Neural cell (in vitro differentiated cells): ENCODE measurements at regions not wholly inside any gene's neighbourhood (a gene's known extent, or its start where the extent isn't known, plus 50 kb on each side); places are given as distances from the start of the nearest gene placed in this dataset.

Experiments
- H2AFZ ChIP-seq: fragments of 200-600, 300-800 bp; sonication (generic), shearing (Covaris generic); 2 replicates; pipeline ENCODE4 v1.6.0; 2014; ENCODE audit warnings: low read depth, mild to moderate bottlenecking, antibody characterized with exemption, low read length, moderate library complexity
- H3F3A ChIP-seq: fragments of 200-600 bp; shearing (Covaris generic); 2 replicates; pipeline ENCODE4 v1.6.1; 2016; ENCODE audit warnings: mild to moderate bottlenecking, moderate library complexity, mixed read lengths, antibody characterized with exemption, low read length; ENCODE audit not compliant: insufficient read depth, poor library complexity, severe bottlenecking
- H3K27ac ChIP-seq: fragments of 200-600, 300-800 bp; sonication (generic), shearing (Covaris generic); 2 replicates; pipeline ENCODE4 v1.5.1; 2014; ENCODE audit warnings: mild to moderate bottlenecking, low read length, moderate library complexity
- H3K27me3 ChIP-seq: fragments of 300-800, 200-600 bp; sonication (generic), shearing (Covaris generic); 2 replicates; pipeline ENCODE4 v1.6.0; 2014; ENCODE audit warnings: mild to moderate bottlenecking, low read depth, low read length, moderate library complexity; ENCODE audit not compliant: insufficient read depth
- H3K36me3 ChIP-seq: fragments of 300-800, 200-600 bp; sonication (generic), shearing (Covaris generic); 2 replicates; pipeline ENCODE4 v1.5.1; 2014; ENCODE audit warnings: mild to moderate bottlenecking, antibody characterized with exemption, low read length, moderate library complexity; ENCODE audit not compliant: insufficient read depth
- H3K4me2 ChIP-seq: fragments of 300-800, 200-600 bp; sonication (generic), shearing (Covaris generic); 2 replicates; pipeline ENCODE4 v1.6.0; 2014; ENCODE audit warnings: mild to moderate bottlenecking, low read length
- H3K4me3 ChIP-seq: fragments of 300-800, 200-600 bp; sonication (generic), shearing (Covaris generic); 2 replicates; pipeline ENCODE4 v1.5.1; 2014; ENCODE audit warnings: mild to moderate bottlenecking, low read length, moderate library complexity
- H3K79me2 ChIP-seq: fragments of 200-600 bp; shearing (Covaris generic); replicated peaks from 2 replicates; pipeline ENCODE4 v1.6.0; 2014; ENCODE audit warnings: mild to moderate bottlenecking, low read length, moderate library complexity; ENCODE audit not compliant: insufficient read depth
- H3K9ac ChIP-seq: fragments of 300-800, 200-600 bp; sonication (generic), shearing (Covaris generic); 2 replicates; pipeline ENCODE4 v1.6.1; 2016; ENCODE audit warnings: mild to moderate bottlenecking, low read length, mixed read lengths
- H3K9me2 ChIP-seq: fragments of 200-600 bp; shearing (Covaris generic); 2 replicates; pipeline ENCODE4 v1.6.1; 2016; ENCODE audit warnings: mild to moderate bottlenecking, low read length, mixed read lengths; ENCODE audit not compliant: insufficient read depth
- H3K9me3 ChIP-seq: fragments of 200-600, 300-800 bp; sonication (generic), shearing (Covaris generic); 2 replicates; pipeline ENCODE4 v1.6.1; 2016; ENCODE audit warnings: mild to moderate bottlenecking, mixed run types, low read length, moderate library complexity, mixed read lengths
- H4K20me1 ChIP-seq: fragments of 200-600 bp; shearing (Covaris generic); 2 replicates; pipeline ENCODE4 v1.6.1; 2016; ENCODE audit warnings: mild to moderate bottlenecking, mixed run types; ENCODE audit not compliant: insufficient read depth
- EP300 ChIP-seq: fragments of 450-650 bp; conservative IDR thresholded peaks from 2 replicates; pipeline ENCODE4 v1.6.1; 2014; ENCODE audit warnings: antibody characterized with exemption, mild to moderate bottlenecking, moderate library complexity; ENCODE audit not compliant: poor library complexity, severe bottlenecking
- EZH2 ChIP-seq: fragments of 200-600, 300-800 bp; shearing (Covaris generic), sonication (generic); IDR thresholded peaks from 2 replicates; pipeline ENCODE4 v1.6.1; 2014; ENCODE audit warnings: antibody characterized with exemption, low read length, borderline replicate concordance, mild to moderate bottlenecking; ENCODE audit not compliant: insufficient read depth, poor library complexity, severe bottlenecking
- MXI1 ChIP-seq: fragments of 450-650 bp; conservative IDR thresholded peaks from 2 replicates; pipeline ENCODE4 v1.6.1; 2014; ENCODE audit warnings: antibody characterized with exemption, mild to moderate bottlenecking; ENCODE audit not compliant: poor library complexity, severe bottlenecking
- POLR2AphosphoS5 ChIP-seq: IDR thresholded peaks from 2 replicates; pipeline ENCODE4 v1.6.1; 2012
- RAD21 ChIP-seq: fragments of 450-650 bp; conservative IDR thresholded peaks from 2 replicates; pipeline ENCODE4 v1.6.1; 2014; ENCODE audit warnings: antibody characterized with exemption, mild to moderate bottlenecking, moderate library complexity
- SMC3 ChIP-seq: fragments of 450-650 bp; conservative IDR thresholded peaks from 2 replicates; pipeline ENCODE4 v1.6.1; 2014; ENCODE audit warnings: antibody characterized with exemption, mild to moderate bottlenecking, moderate library complexity; ENCODE audit not compliant: poor library complexity
- TAF1 ChIP-seq: IDR thresholded peaks from 2 replicates; pipeline ENCODE4 v1.6.1; 2012; ENCODE audit warnings: low read depth
- TF ChIP-seq, protein P1 (sequence below): fragments of 450-650 bp; IDR thresholded peaks from 2 replicates; pipeline ENCODE4 v1.5.1; 2014; ENCODE audit warnings: antibody characterized with exemption, mild to moderate bottlenecking, moderate library complexity; ENCODE audit not compliant: poor library complexity, severe bottlenecking
- TF ChIP-seq, protein P2 (sequence below): IDR thresholded peaks from 2 replicates; pipeline ENCODE4 v1.6.1; 2012; ENCODE audit warnings: borderline replicate concordance

DNA sequence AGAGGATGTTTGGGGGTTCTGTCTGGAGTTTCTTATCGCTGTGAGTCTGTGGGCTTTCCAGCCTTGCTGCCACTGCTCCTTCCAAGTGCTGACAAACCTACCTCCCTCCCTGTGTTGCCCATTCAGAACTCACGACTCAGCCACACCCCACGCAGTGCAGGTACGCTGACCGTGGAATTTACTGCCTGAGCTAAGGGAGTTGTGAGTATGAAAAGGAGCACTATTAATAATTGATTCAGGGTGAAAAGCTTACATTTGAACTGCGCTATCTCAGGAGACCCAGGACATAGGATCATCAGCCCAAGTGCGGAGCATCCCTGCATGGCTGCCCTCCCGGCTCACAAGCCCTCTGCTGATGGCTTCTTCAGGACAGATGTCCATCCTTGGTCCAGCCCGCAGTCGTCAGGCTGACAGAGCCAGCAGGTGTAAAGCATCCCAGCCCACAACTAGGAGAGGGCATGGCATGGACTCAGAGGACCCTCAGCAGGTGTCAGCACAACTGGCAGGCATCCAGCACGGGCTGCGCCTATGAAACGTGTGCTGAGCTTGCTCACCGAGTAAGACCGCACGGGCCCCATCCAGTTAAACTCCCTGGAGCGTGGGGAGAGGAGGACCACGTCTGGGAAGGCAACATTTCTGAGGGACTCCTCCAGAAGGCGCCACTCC lies 244.0 kb downstream of the COL4A1 start:
- Histone ChIP-seq H3F3A (no peaks in the 10 kb centered on the region), H3K9me2 (no peaks in the 10 kb centered on the region), H3K9me3 (no peaks in the 10 kb centered on the region), H3K4me3 (no peak overlapping the region), H4K20me1 (no peaks in the 10 kb centered on the region), H3K79me2 (no peaks in the 10 kb centered on the region), H3K27ac (no peak overlapping the region), H3K27me3 (no peaks in the 10 kb centered on the region), H3K9ac (no peak overlapping the region), H3K4me2 (no peak overlapping the region), H3K36me3 (no peaks in the 10 kb centered on the region), H2AFZ (no peak overlapping the region)
- TF ChIP-seq, protein P1, sequence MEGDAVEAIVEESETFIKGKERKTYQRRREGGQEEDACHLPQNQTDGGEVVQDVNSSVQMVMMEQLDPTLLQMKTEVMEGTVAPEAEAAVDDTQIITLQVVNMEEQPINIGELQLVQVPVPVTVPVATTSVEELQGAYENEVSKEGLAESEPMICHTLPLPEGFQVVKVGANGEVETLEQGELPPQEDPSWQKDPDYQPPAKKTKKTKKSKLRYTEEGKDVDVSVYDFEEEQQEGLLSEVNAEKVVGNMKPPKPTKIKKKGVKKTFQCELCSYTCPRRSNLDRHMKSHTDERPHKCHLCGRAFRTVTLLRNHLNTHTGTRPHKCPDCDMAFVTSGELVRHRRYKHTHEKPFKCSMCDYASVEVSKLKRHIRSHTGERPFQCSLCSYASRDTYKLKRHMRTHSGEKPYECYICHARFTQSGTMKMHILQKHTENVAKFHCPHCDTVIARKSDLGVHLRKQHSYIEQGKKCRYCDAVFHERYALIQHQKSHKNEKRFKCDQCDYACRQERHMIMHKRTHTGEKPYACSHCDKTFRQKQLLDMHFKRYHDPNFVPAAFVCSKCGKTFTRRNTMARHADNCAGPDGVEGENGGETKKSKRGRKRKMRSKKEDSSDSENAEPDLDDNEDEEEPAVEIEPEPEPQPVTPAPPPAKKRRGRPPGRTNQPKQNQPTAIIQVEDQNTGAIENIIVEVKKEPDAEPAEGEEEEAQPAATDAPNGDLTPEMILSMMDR = no peak
- TF ChIP-seq TAF1 (no peak), MXI1 (no peak), EP300 (no peak), RAD21 (no peak), EZH2 (no peak), SMC3 (no peak), POLR2AphosphoS5 (no peak)
- TF ChIP-seq, protein P2, sequence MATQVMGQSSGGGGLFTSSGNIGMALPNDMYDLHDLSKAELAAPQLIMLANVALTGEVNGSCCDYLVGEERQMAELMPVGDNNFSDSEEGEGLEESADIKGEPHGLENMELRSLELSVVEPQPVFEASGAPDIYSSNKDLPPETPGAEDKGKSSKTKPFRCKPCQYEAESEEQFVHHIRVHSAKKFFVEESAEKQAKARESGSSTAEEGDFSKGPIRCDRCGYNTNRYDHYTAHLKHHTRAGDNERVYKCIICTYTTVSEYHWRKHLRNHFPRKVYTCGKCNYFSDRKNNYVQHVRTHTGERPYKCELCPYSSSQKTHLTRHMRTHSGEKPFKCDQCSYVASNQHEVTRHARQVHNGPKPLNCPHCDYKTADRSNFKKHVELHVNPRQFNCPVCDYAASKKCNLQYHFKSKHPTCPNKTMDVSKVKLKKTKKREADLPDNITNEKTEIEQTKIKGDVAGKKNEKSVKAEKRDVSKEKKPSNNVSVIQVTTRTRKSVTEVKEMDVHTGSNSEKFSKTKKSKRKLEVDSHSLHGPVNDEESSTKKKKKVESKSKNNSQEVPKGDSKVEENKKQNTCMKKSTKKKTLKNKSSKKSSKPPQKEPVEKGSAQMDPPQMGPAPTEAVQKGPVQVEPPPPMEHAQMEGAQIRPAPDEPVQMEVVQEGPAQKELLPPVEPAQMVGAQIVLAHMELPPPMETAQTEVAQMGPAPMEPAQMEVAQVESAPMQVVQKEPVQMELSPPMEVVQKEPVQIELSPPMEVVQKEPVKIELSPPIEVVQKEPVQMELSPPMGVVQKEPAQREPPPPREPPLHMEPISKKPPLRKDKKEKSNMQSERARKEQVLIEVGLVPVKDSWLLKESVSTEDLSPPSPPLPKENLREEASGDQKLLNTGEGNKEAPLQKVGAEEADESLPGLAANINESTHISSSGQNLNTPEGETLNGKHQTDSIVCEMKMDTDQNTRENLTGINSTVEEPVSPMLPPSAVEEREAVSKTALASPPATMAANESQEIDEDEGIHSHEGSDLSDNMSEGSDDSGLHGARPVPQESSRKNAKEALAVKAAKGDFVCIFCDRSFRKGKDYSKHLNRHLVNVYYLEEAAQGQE = no peak

DNA sequence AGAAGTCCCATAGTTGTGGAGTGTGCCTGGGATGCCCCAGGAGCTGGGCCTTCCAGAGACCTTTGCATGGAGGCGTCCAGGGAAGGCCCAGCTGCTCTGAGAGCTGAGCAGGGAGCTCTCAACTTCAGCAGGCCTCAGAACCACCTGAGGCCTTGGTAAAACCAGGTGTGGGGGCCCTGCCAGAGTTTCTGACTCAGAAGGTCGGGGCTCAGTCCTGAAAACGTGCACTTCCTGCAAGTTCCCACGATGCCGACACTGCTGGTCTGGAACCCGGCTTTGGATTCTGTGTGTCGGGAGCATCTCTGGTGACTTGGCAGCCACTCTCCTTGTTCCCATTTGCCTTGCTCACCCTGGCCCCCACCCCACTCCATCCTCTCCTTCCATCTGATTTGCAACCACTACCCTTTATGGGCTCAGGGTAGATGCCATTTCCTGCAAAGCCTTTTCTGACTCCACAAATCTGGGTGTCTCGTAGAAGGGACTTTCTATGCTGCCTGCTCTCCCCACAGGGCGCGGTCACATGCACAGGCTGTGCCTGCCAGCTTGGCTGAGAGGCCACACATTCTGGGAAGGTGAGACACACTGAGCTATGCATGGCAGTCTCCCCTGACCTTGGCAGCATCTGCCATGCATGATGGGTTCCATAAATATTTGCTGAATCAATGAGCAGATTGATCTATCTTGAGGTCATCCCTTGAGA lies 244.7 kb downstream of the COL4A1 start:
- Histone ChIP-seq H3K27me3 (no peaks in the 10 kb centered on the region), H3K79me2 (no peaks in the 10 kb centered on the region), H3F3A (no peaks in the 10 kb centered on the region), H3K27ac (no peak overlapping the region), H3K4me2 (no peak overlapping the region), H2AFZ (no peak overlapping the region), H3K9ac (no peak overlapping the region), H3K9me2 (no peaks in the 10 kb centered on the region), H3K36me3 (no peaks in the 10 kb centered on the region), H4K20me1 (no peaks in the 10 kb centered on the region), H3K4me3 (no peak overlapping the region), H3K9me3 (no peaks in the 10 kb centered on the region)
- TF ChIP-seq SMC3 = no peak
- TF ChIP-seq TAF1 = no peak
